Ovary (tissue), 3 donors: ENCODE measurements at regions not wholly inside any gene's neighbourhood (a gene's known extent, or its start where the extent isn't known, plus 50 kb on each side); places are given as distances from the start of the nearest gene placed in this dataset.

Experiments used
- CTCF ChIP-seq, 3 donors: fragments of 450-650 bp in 2 of 3; fragments of 200-600 bp in 1 of 3; IDR thresholded peaks; one replicate each; pipeline versions ENCODE4 v1.5.1 to v1.8.0; 2016 to 2022; ENCODE audit warnings: antibody characterized with exemption in 3 of 3, mild to moderate bottlenecking in 1 of 3
- EP300 ChIP-seq: sonication (generic); formaldehyde crosslinking; IDR thresholded peaks from one replicate; pipeline ENCODE4 v1.6.1; 2017; ENCODE audit warnings: antibody characterized with exemption
- POLR2A ChIP-seq: fragments of 450-650 bp; IDR thresholded peaks from one replicate; pipeline ENCODE4 v1.6.1; 2017; ENCODE audit warnings: antibody characterized with exemption, mild to moderate bottlenecking, moderate library complexity
- donor health status: DM: no; HTN: no; CAD: no.

DNA sequence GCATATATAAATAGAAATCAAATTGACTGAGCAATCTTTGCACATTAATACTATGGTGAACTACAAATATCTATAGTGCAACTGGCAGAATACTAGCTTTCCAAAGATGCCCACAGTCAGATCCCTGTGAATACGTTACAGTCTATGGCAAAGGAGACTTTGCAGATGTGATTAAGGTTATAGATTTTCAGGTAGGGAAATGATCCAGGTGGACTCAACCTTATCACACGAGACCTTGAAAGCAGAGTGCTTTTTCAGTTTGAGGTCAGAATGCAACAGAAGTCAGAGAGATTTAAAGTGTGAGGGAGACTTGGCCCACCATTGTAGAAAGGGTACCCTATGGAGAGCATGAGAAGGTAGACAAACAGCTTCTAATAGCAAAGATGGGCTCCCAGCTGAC lies 122.6 kb downstream of the TRIB2 start:
- TF ChIP-seq EP300, result no peak
- TF ChIP-seq POLR2A, result no peak
- TF ChIP-seq CTCF (IDR thresholded peaks at IDR 0.05), result no peak
